HEK293T (cell line): ENCODE measurements at regions not wholly inside any gene's neighbourhood (a gene's known extent, or its start where the extent isn't known, plus 50 kb on each side); places are given as distances from the start of the nearest gene placed in this dataset.

ENCODE experiments used
- CTCF ChIA-PET: fragments of 350-600 bp; formaldehyde crosslinking; extraction: SDS; loops from one replicate; lab custom pipeline; 2021; ENCODE audit warnings: antibody characterized with exemption, inconsistent platforms; lab: Yijun Ruan, JAX
- POLR2A ChIA-PET: fragments of 350-600 bp; formaldehyde crosslinking; extraction: SDS; loops from one replicate; lab custom pipeline; 2020; ENCODE audit warnings: antibody characterized with exemption, inconsistent platforms; lab: Yijun Ruan, JAX
- DNase-seq: peaks from one replicate; pipeline ENCODE4 v3.0.0; 2012; ENCODE audit warnings: mixed read lengths; ENCODE audit errors: extremely low spot score
- ARNT ChIP-seq: fragments of 450-650 bp; IDR thresholded peaks from 2 replicates; pipeline ENCODE4 v1.6.1; 2017; ENCODE audit warnings: mild to moderate bottlenecking
- BHLHE40 ChIP-seq: fragments of 450-650 bp; IDR thresholded peaks from 2 replicates; pipeline ENCODE4 v1.6.1; 2016; ENCODE audit warnings: mild to moderate bottlenecking, moderate library complexity, borderline replicate concordance
- CTBP1 ChIP-seq: fragments of 450-650 bp; IDR thresholded peaks from 2 replicates; pipeline ENCODE4 v1.6.1; 2016; ENCODE audit warnings: borderline replicate concordance
- ELF4 ChIP-seq: fragments of 450-650 bp; IDR thresholded peaks from 2 replicates; pipeline ENCODE4 v1.6.1; 2017; ENCODE audit warnings: antibody characterized with exemption
- FOXA1 ChIP-seq: fragments of 450-650 bp; IDR thresholded peaks from 2 replicates; pipeline ENCODE4 v1.6.1; 2016; ENCODE audit warnings: mild to moderate bottlenecking
- FOXK2 ChIP-seq: fragments of 450-650 bp; IDR thresholded peaks from 2 replicates; pipeline ENCODE4 v1.6.1; 2016; ENCODE audit warnings: mild to moderate bottlenecking
- FOXM1 ChIP-seq: fragments of 450-650 bp; IDR thresholded peaks from 2 replicates; pipeline ENCODE4 v1.6.1; 2017; ENCODE audit warnings: mild to moderate bottlenecking, borderline replicate concordance
- HDGF ChIP-seq: fragments of 450-650 bp; IDR thresholded peaks from 2 replicates; pipeline ENCODE4 v1.6.1; 2017; ENCODE audit warnings: antibody characterized with exemption, borderline replicate concordance
- L3MBTL2 ChIP-seq: fragments of 450-650 bp; conservative IDR thresholded peaks from 2 replicates; pipeline ENCODE4 v1.6.1; 2016; ENCODE audit warnings: mild to moderate bottlenecking
- LEF1 ChIP-seq: fragments of 450-650 bp; IDR thresholded peaks from 2 replicates; pipeline ENCODE4 v1.6.1; 2017; ENCODE audit warnings: mild to moderate bottlenecking, borderline replicate concordance
- NFRKB ChIP-seq: fragments of 450-650 bp; IDR thresholded peaks from 2 replicates; pipeline ENCODE4 v1.6.1; 2016; ENCODE audit warnings: mild to moderate bottlenecking, moderate library complexity
- SP1 ChIP-seq: fragments of 450-650 bp; IDR thresholded peaks from 2 replicates; pipeline ENCODE4 v1.6.1; 2017
- SUZ12 ChIP-seq: fragments of 450-650 bp; IDR thresholded peaks from 2 replicates; pipeline ENCODE4 v1.6.1; 2016; ENCODE audit warnings: mild to moderate bottlenecking
- TARDBP ChIP-seq: fragments of 450-650 bp; IDR thresholded peaks from 2 replicates; pipeline ENCODE4 v1.6.1; 2016
- ZNF384 ChIP-seq: fragments of 450-650 bp; IDR thresholded peaks from 2 replicates; pipeline ENCODE4 v1.6.1; 2016
- TF ChIP-seq, protein P1 (sequence below): fragments of 450-650 bp; IDR thresholded peaks from 2 replicates; pipeline ENCODE4 v1.6.1; 2016

DNA sequence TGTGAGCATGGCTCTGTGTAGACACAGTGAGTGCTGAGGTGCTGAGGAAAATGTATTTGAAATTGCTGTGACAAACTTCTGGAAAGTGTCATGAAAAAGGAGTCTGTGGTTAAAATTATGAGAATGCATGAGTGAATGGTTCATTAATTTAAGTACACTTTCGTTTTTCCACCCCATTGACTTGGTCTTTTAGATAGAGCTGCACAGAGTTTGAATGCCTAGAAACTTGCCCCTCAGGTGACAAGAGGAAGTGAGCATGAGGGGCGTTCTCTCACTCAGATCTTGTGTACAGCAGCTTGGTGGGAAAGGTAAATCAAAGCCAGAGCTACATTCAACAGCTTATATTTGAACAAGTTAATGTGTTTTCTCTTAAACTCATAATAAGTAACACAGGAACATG, 296.8 kb downstream of the WDR72 start:
- no peak for TF ChIP-seq ELF4
- TF ChIP-seq SP1: no peak
- TF ChIP-seq, protein P1, sequence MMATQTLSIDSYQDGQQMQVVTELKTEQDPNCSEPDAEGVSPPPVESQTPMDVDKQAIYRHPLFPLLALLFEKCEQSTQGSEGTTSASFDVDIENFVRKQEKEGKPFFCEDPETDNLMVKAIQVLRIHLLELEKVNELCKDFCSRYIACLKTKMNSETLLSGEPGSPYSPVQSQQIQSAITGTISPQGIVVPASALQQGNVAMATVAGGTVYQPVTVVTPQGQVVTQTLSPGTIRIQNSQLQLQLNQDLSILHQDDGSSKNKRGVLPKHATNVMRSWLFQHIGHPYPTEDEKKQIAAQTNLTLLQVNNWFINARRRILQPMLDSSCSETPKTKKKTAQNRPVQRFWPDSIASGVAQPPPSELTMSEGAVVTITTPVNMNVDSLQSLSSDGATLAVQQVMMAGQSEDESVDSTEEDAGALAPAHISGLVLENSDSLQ: no peak
- no peak for TF ChIP-seq ZNF384
- no peak for TF ChIP-seq CTBP1
- TF ChIP-seq FOXK2: no peak
- TF ChIP-seq L3MBTL2: no peak
- no peak for TF ChIP-seq HDGF
- TF ChIP-seq FOXM1: no peak
- no peak for TF ChIP-seq BHLHE40
- no peak for TF ChIP-seq NFRKB
- no peak for TF ChIP-seq LEF1
- TF ChIP-seq FOXA1: no peak
- TF ChIP-seq SUZ12: no peak
- TF ChIP-seq ARNT: no peak
- TF ChIP-seq TARDBP: no peak
- CTCF ChIA-PET: no interaction called here

DNA sequence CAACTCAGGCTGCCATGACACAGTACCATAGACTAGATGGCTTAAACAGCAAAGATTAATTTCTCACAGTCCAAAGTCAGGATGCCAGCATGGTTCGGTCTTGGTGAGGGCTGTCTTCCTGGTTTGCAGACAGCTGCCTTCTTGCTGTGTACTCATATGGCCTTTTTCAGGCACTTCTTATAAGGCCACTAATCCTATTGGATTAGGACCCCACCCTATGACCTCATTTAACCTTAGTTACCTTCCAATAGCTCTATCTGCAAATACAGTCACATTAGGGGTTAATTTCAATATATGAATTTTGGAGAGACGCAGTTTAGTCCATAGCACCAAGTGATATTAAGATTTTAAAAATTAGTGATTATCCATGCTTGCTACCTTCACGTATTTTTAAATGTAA, 297.8 kb downstream of the WDR72 start:
- DNase-seq: no peak
- ChIA-PET POLR2A (no interaction called here), CTCF (no interaction called here)
- TF ChIP-seq, protein P1: no peak
- no peak for TF ChIP-seq ZNF384
- no peak for TF ChIP-seq TARDBP
- TF ChIP-seq LEF1: no peak
- no peak for TF ChIP-seq ELF4
- TF ChIP-seq L3MBTL2: no peak
- no peak for TF ChIP-seq SUZ12
- no peak for TF ChIP-seq HDGF
- TF ChIP-seq NFRKB: no peak
- TF ChIP-seq FOXK2: no peak
- no peak for TF ChIP-seq CTBP1
- TF ChIP-seq FOXM1: no peak
- TF ChIP-seq SP1: no peak
- TF ChIP-seq ARNT: no peak
- no peak for TF ChIP-seq FOXA1
- no peak for TF ChIP-seq BHLHE40

More for the DNA sequence above, 296.8 kb downstream of the WDR72 start:
- no peak for DNase-seq
- POLR2A ChIA-PET: no interaction called here

DNA sequence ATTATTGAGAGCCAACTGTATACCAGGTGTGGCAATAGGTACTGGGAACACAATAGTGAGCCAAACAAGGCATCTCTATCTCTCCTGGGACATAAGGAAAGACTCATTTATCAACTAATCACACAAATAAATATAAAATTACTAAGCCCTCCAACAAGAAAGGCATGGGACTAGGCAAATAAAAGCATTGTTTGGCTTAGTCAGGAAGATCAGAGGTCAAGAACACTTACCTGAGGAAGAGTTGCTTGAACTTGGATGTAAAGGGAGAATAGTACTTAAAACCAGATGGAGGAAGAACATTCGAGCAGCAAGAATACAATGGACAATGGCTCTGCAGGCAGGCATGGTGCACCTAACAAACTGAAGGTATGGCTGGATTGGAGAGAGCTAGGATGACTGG, 300.7 kb downstream of the WDR72 start:
- CTCF ChIA-PET: no interaction called here
- no peak for TF ChIP-seq ELF4
- no peak for DNase-seq

DNA sequence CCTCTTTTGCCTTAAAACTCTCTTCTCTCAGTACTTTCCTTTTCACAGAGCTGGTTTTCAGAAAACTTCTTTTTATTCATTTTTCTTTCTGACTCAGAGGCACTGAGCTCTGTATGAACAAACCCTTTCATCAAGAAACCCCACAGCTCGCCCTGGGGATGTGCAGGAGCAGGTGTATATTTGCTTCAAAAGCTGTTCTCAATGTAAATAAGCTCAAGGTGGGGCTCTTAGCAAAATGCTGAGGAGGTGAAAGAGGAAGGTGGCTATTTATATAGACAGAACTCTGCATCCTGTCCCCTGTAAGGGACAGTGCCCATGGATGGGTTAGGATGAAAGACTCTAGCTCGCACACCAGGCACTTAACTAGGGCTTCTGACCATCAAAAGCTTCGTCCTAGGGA, 302.0 kb downstream of the WDR72 start:
- DNase-seq: no peak
- CTCF ChIA-PET: no interaction called here
- TF ChIP-seq BHLHE40 (no peak), SP1 (no peak), LEF1 (no peak), ZNF384 (no peak), HDGF (no peak), ELF4 (no peak), FOXA1 (no peak), SUZ12 (no peak), TARDBP (no peak), FOXM1 (no peak), FOXK2 (no peak), CTBP1 (no peak), NFRKB (no peak)
- TF ChIP-seq, protein P1: no peak
- POLR2A ChIA-PET: no interaction called here

More for the DNA sequence above, 300.7 kb downstream of the WDR72 start:
- POLR2A ChIA-PET: no interaction called here

DNA sequence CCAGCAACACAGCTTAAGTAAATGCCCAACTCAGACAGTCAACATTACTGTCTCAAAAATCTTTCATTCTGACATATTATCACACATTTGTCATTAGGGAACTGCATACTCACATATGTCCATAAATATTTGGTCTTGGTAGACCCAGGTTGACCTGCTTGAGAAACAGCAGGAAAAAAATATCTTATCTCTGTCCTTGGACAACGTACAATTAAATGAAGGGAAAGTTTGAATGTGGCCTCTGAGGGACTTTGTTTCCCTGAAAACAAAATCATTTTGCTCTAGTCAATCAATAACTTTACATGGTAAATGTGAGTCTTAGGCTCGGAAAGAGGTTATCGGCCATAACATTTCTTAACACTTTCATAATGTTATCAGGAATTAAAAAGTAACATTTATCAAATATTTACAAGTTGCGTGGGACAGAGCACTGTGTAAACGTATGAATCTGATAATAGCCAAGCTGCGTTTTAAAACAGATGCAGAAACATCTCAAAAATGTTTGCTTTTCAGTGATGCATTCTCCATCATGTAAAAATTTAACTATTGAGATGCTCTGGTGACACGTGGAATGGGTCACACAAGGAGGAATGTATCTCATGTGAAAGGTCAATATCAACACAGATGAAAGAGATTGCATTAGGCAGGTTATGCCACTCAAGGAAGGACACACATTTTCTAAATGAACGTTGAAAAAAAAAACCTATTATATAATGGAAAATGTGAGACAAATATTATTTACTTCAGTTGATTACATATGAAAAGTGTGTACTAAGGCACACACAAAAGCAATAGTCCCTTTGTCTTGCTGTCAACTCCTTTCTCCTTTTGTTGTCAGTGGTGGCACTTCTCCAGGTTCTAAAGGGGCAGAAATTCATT, 304.4 kb downstream of the WDR72 start:
- TF ChIP-seq CTBP1 (no peak), FOXA1 (no peak)
- POLR2A ChIA-PET: no interaction called here
- CTCF ChIA-PET: no interaction called here
- no peak for DNase-seq

DNA sequence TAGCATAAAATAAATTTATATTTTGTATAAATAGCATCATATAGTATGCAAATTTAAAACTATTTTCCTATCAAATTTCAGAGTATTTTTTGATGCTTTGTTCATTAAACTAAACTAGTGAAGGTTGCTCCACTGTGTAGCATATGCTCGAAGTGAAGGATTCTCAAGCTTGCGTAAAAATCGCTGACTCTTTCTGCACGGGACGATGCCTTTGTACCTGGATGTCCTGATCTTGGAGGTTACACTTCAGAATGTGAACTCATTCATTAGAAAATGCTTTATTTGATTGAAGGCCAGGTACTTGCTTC, 305.0 kb downstream of the WDR72 start:
- no peak for TF ChIP-seq BHLHE40
- no peak for TF ChIP-seq LEF1
- no peak for TF ChIP-seq SP1
- TF ChIP-seq TARDBP: no peak
- TF ChIP-seq, protein P1: no peak
- no peak for TF ChIP-seq ARNT
- no peak for TF ChIP-seq L3MBTL2
- TF ChIP-seq FOXK2: no peak
- no peak for TF ChIP-seq HDGF
- no peak for TF ChIP-seq ZNF384
- no peak for TF ChIP-seq FOXA1
- TF ChIP-seq CTBP1: no peak
- no peak for TF ChIP-seq SUZ12
- TF ChIP-seq FOXM1: no peak
- no peak for TF ChIP-seq ELF4
- DNase-seq: no peak
- CTCF ChIA-PET: no interaction called here
- POLR2A ChIA-PET: no interaction called here
